ENCODE measurements at regions not wholly inside any gene's neighbourhood (a gene's known extent, or its start where the extent isn't known, plus 50 kb on each side); places are given as distances from the start of the nearest gene placed in this dataset.

DNA sequence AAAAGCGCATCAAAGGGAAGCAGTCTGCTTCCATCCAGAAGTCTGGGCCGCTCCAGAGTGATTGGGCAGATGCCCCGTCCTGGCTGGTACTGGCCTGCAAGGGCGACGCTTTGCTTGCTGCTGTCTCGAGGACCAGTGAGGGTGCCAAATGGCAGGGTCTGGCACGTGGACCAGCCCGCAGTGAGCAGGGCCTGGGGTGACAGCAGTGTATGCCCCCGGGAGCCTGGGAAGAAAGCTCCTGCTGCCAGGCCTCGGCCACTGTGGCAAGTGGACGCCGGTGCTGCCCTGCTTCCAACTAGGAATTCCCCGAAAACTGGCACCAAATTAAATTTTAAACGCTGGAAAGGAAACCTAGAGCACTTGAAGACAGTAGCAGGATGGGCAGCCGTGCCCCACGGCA is 357.0 kb upstream of the MKI67 start:
- Histone ChIP-seq H3K27me3 (ENCODE audit: control insufficient read depth, insufficient read depth, low read length) (peaks cover 6% of the 10 kb centered on the region), H3K4me3 (ENCODE audit: low read depth, low read length) (no peak overlapping the region), H2AFZ (no peak overlapping the region), H3K36me3 (ENCODE audit: control insufficient read depth, insufficient read depth, low read length) (no peaks in the 10 kb centered on the region), H3K4me2 (ENCODE audit: low read length) (no peak overlapping the region), H3K9me3 (ENCODE audit: control insufficient read depth, low read length) (no peaks in the 10 kb centered on the region), H3K9ac (no peak overlapping the region), H3K79me2 (no peaks in the 10 kb centered on the region), H3K27ac (no peak overlapping the region), H3K4me1 (no peaks in the 10 kb centered on the region)
- TF ChIP-seq, protein P1, sequence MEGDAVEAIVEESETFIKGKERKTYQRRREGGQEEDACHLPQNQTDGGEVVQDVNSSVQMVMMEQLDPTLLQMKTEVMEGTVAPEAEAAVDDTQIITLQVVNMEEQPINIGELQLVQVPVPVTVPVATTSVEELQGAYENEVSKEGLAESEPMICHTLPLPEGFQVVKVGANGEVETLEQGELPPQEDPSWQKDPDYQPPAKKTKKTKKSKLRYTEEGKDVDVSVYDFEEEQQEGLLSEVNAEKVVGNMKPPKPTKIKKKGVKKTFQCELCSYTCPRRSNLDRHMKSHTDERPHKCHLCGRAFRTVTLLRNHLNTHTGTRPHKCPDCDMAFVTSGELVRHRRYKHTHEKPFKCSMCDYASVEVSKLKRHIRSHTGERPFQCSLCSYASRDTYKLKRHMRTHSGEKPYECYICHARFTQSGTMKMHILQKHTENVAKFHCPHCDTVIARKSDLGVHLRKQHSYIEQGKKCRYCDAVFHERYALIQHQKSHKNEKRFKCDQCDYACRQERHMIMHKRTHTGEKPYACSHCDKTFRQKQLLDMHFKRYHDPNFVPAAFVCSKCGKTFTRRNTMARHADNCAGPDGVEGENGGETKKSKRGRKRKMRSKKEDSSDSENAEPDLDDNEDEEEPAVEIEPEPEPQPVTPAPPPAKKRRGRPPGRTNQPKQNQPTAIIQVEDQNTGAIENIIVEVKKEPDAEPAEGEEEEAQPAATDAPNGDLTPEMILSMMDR (IDR thresholded peaks at IDR 0.05), result no peak

DNA sequence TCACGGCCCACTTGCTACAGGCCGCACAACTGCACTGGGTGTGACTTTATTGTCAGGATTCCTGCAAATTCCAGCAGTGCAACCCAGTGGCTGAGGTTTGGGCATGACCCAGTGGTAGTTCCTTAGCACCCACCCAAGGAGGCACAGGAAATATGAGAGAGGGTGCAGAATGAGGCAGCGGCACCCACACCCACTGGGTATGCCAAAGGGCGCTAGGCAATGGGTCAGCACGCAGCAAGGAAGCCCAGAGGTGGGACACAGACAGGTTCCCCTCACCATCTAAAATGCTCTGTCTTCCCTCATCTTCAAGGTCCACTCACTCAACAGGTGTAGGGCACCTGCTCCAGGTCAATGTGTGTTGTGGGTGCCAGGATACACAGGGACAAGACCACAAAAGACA is 357.8 kb upstream of the MKI67 start:
- no peaks in the 10 kb centered on the region for H3K79me2 ChIP-seq
- no peaks in the 10 kb centered on the region for H3K36me3 ChIP-seq (ENCODE audit: control insufficient read depth, insufficient read depth, low read length)
- H3K27ac ChIP-seq, result no peak overlapping the region
- H2AFZ ChIP-seq, result no peak overlapping the region
- H3K27me3 ChIP-seq (ENCODE audit: control insufficient read depth, insufficient read depth, low read length), result peaks cover 1% of the 10 kb centered on the region
- H3K4me3 ChIP-seq (ENCODE audit: low read depth, low read length), result no peak overlapping the region
- H3K4me1 ChIP-seq, result no peaks in the 10 kb centered on the region
- no peak overlapping the region for H3K4me2 ChIP-seq (ENCODE audit: low read length)
- TF ChIP-seq, protein P1 (IDR thresholded peaks at IDR 0.05), result no peak
- no peaks in the 10 kb centered on the region for H3K9me3 ChIP-seq (ENCODE audit: control insufficient read depth, low read length)
- no peak overlapping the region for H3K9ac ChIP-seq

DNA sequence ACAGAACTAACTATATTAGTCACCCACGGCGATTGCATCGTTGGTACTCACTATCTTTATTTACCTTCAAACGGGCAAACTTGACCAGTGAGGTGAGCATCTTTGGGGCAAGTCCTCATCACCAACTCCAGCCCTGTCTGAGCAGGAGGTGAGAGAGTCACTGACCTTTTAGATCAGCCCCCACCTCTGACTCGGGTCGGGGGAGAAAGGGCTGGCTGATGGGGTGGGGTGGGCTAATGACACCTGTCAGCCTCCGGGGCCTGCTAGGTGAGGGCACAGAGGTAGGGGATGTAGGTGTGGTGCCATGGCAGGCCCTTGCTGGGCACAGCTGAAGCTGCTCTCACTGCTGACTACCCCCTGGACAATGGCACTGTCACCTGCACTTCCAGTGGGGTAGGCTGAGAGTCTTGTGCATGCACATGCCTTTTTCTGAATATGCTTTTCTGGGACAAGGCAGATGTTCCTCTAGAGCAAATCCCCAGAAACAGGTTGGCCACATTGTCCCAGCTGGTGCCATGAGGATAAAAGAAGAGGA is 359.5 kb upstream of the MKI67 start:
- no peaks in the 10 kb centered on the region for H3K9me3 ChIP-seq (ENCODE audit: control insufficient read depth, low read length)
- H3K4me2 ChIP-seq (ENCODE audit: low read length), result no peak overlapping the region
- H3K79me2 ChIP-seq, result no peaks in the 10 kb centered on the region
- no peaks in the 10 kb centered on the region for H3K36me3 ChIP-seq (ENCODE audit: control insufficient read depth, insufficient read depth, low read length)
- H2AFZ ChIP-seq, result no peak overlapping the region
- no peak overlapping the region for H3K9ac ChIP-seq
- H3K27me3 ChIP-seq (ENCODE audit: control insufficient read depth, insufficient read depth, low read length), result no peaks in the 10 kb centered on the region
- H3K4me3 ChIP-seq (ENCODE audit: low read depth, low read length), result no peak overlapping the region
- H3K4me1 ChIP-seq, result no peaks in the 10 kb centered on the region
- TF ChIP-seq, protein P1 (IDR thresholded peaks at IDR 0.05), result no peak
- no peak overlapping the region for H3K27ac ChIP-seq

DNA sequence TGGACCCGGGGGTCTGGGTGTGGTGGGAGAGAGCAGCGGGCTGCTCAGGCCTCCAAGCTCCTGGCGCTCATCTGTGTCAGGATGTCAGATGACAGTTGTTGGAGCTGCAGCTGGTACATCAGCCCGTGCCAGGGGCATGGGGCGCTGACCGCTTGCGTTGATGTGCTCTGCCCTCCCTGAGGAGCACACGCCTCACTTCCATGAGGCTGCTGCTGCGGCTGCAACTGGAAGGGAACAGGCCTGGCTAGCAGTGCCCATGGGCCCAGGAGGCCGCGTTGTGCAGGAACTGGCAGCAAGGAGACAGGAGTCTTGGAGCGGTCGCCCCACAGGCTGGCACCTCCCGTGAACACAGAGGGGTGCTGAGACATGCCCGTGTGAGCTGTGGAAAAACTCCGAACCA is 361.3 kb upstream of the MKI67 start:
- no peak overlapping the region for H3K4me3 ChIP-seq (ENCODE audit: low read depth, low read length)
- no peak overlapping the region for H3K27ac ChIP-seq
- no peak overlapping the region for H3K4me2 ChIP-seq (ENCODE audit: low read length)
- no peaks in the 10 kb centered on the region for H3K4me1 ChIP-seq
- TF ChIP-seq, protein P1 (IDR thresholded peaks at IDR 0.05), result no peak
- no peak overlapping the region for H2AFZ ChIP-seq
- no peaks in the 10 kb centered on the region for H3K27me3 ChIP-seq (ENCODE audit: control insufficient read depth, insufficient read depth, low read length)
- H3K9me3 ChIP-seq (ENCODE audit: control insufficient read depth, low read length), result no peaks in the 10 kb centered on the region
- H3K79me2 ChIP-seq, result no peaks in the 10 kb centered on the region
- no peak overlapping the region for H3K9ac ChIP-seq
- no peaks in the 10 kb centered on the region for H3K36me3 ChIP-seq (ENCODE audit: control insufficient read depth, insufficient read depth, low read length)

Measured in parathyroid adenoma (tissue), 2 donors.